HG03521 (cell line): ENCODE measurements at regions not wholly inside any gene's neighbourhood (a gene's known extent, or its start where the extent isn't known, plus 50 kb on each side); places are given as distances from the start of the nearest gene placed in this dataset.
"Not testable (repeated sequence)": the region's sequence is repeated elsewhere in the genome, so short reads cannot be mapped to it uniquely, and the experiment has no call there.

ENCODE experiments used
- ATAC-seq: cut with Tn5 transposase; IDR thresholded peaks from one replicate; pipeline ENCODE4 v1.9.1; 2021; ENCODE audit warnings: mild to moderate bottlenecking, moderate library complexity; ENCODE audit not compliant: unreplicated experiment

DNA sequence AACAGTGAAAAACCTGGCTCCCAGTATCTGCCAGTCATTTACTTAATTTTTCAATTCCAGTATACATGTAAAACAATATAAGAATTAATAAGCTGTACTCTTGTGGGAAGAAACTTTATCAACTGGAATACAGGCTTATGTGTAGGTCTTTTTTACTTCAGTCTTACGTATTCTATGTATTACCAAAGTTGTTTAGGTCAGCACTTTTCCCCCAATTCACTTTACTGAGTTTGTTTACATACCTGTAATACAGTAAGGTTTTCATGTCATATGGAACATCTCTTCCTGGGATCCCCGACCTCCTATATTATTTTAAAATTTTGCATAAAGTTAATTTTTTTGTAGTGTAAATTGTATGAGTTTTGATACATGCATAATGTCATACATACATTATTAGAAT lies 181.8 kb upstream of the OLFM3 start:
- ATAC-seq, result no peak

DNA sequence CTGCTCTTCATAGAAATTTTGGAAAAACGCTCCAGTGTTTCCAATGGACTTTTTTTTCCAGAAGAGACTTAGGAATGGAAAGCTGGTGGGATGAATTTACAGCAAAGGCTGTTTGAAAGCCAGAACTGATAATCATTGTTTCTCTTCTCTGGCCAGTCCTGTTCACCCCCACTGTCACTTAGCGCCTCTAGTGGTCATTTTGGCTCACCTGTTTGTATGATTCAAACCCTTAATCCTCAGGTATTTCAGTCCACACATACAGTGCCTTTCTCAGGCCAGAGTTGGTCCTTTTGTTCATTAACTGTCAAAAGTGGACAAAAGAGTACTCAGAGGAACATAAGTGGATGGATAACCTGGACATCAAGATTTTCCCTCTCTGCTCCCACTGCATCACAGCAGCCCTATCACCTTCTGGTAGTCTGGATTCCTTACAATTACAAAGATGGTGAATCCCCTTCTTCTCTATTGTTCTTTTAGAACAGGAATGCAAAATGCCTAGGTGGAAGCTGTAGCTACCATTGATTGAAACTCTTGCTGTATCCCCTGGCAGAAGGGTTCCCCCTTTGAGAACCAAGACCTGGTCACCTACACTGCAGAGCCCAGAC lies 177.6 kb upstream of the OLFM3 start:
- ATAC-seq, result peak; percentile 83

DNA sequence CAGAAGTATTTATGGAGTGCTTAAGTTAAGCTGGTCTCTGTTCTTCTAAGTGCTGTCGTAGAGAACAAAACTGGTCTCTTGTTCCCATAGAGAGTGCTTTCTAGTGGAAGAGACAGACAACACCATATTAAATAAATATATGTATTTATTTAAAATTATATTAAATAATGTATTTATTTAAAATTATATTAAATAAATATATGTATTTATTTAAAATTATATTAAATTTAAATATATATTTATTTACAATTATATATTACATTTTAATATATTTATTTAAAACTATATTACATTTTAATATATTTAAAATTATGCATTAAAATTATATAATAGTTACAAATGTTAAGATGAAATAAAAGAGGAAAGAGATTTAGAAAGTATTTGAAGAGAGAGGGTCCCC lies 175.5 kb upstream of the OLFM3 start:
- no peak for ATAC-seq

DNA sequence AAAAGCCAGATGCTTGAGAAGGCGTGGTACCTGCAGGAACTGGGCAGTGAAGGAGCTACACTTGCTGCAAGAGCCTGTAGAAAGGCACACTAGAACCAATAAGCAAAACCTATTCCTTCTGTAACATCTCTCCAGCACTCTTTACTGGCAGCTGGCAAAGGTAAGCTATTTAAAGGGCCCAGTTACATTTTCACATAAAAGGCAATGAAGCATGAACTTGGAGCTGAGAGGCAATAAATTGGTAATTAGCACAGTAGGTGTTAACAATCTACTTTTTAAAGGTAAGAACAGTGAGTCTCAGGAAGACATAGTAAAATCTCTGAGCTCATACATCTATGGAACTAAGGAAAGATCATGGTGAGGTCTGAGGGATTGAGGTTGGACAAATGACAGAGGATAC lies 167.1 kb upstream of the OLFM3 start:
- no peak for ATAC-seq

DNA sequence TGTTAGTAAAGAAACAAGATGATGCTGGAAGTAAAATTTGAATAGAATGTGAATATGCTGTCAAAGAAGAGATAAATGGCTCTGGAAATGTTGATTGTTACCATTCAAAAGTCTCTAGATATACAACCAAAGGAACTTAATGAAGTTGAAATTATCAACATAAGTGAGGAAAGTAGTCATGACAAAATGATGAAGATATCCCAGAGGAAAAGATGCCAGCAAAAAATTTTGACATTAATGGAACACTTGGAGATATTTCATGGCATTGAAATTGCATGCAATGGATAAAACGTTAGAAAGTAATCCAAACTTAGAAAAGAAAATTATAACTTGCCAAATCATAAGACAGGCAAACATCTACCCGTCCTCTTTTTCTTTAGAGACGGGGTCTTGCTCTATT lies 154.5 kb upstream of the OLFM3 start:
- no peak for ATAC-seq

DNA sequence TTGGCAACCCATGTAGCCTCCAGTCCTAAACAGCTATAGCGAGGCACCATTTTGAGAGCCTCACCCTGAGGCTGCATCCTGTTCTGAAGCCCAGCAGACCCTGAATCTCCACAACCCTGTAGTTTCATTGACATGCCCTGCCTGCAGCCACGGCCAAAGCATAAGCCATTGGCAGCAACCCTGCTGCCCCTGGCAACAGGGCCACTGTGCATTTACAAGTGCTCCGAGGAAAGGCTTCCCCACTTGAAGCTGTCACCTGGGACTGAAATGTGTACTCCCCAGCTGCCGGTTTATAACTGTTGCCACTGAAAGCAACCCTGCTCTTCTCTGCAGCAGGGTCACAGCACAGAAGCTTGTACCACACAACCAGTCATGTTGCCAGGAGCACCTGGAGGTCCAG lies 124.2 kb upstream of the OLFM3 start:
- no peak for ATAC-seq

DNA sequence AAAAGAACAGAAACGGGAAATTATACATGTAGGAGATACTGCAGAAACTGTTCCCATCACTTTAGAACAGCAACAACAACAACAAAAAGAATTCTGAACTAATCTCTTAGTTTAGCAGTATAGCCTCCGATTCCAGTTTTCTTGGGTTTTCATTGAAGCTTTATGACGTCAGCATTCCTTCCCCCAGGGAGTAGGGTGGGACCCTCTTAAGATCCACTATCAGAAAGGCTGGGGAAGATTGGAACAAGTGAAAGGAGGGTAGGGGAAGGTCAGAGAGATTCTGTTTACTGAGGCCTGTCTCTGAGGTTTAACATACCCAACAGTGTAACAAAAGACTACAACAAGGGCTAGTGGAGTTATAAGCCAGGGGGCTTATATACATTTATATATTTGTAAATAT lies 121.4 kb upstream of the OLFM3 start:
- ATAC-seq, result no peak

DNA sequence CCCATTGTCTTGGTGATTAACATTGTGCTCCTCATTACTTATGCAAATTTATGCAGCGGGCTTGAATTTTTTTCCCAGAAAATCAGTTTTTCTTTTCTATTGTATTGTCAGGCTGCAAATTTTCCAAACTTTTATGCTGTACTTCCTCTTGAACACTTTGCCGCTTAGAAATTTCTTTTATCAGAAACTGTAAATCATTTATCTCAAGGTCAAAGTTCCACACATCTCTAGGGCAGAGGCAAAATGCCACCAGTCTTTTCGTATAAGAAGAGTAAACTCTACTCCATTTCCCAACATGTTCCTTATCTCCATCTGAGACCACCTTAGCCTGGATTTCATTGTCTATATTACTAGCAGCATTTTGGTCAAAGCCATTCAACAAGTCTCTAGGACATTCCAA lies 113.9 kb upstream of the OLFM3 start:
- no peak for ATAC-seq

DNA sequence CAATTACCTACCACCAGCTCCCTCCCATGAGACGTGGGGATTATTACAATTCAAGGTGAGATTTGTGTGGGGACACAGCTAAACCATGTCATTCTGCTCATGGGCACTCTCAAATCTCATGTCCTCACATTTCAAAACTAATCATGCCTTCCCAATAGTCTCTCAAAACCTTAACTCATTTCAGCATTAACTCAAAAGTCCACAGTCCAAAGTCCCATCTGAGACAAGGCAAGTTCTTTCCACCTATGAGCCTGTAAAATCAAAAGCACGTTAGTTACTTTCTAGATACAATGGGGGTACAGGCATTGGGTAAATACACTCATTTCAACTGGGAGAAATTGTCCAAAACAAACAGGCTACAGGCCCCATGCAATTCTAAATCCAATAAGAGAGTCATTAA lies 112.8 kb upstream of the OLFM3 start:
- not testable (repeated sequence) for ATAC-seq

DNA sequence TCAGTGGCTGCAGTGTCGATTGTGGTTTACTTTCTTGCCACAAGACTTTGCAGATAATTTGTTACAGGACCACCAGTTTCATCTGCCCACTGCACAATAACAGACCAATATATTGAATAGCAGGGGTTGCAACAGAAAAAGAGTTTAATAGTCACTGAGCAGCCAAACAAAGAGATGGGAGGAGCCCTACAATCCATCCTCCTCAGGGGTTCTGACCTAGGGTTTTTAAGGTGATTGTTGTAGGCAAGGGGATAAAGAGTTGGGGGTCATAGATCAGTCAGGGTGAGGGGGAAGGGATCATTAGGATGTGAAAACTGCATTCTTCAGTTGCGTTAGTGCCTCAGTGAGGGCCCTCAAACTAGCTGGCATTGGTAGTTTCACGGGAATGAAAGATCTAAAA lies 110.7 kb upstream of the OLFM3 start:
- ATAC-seq, result no peak

DNA sequence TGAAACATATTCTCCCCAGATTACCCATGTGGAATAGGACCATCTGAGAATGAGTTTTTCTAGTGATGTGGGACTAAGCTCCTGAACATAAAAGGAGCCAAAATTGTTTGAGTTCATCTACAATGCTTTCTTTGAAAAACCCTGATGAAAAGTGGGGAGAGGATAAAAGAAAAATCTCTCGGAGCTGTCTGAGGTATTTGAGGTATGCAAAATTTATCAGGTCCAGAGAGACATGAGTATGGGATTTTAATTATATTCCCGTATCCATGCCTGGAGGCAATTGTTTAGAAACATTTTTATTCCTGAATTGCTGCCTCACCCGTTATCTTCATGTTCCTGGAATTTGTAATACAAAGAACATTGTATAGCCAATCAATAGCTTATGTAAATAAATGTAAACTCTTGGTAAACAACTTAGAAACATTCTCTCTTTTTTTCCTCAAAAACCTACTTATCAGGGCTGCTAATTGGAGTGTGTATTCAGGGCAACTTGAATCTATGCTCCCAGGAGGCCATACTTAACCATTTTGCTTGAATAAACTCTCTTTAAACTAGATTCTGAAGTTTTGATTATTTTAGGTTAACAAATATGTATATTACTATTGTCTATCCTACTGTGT lies 109.3 kb upstream of the OLFM3 start:
- ATAC-seq, result no peak

DNA sequence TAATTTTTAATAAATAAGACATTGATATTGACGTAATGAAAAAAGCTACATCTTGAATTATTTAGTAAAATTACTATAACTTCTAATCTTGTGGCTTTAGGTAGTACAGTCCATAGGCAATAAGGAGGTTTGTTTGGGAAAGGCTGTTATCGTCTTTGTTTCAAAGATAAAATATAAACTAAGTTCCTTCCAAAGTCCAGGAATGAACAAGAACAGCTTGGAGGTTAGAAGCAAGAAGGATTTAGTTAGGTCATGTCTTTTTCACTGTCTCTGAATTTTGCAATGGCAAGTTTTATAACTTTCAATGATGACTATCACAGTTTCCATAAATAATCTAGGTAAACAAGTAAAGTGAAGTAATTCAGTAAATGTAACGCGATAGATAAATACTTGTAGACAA lies 106.9 kb upstream of the OLFM3 start:
- ATAC-seq, result no peak

DNA sequence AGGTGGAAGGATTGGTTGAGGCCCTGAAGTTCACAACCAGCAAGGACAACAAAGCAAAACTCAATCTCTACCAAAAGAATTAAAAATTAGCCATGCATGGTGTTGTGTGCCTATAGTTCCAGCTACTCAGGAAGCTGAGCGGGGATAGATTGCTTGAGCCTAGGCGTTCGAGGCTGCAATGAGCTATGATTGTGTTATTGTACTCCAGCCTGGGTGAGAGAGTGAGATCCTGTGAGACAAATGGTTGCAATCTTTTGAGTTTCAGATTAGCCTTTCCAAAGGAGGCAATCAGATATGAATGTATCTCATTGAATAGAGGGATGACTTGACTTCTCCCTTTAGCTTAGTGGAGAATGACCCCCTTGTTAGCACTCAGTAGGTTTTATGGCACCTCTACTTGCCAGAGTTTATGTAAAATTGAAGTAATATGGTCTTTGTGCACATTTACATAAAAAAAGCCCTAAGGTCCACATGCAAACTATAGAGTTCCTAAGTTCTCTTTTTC lies 105.6 kb upstream of the OLFM3 start:
- ATAC-seq, result no peak

DNA sequence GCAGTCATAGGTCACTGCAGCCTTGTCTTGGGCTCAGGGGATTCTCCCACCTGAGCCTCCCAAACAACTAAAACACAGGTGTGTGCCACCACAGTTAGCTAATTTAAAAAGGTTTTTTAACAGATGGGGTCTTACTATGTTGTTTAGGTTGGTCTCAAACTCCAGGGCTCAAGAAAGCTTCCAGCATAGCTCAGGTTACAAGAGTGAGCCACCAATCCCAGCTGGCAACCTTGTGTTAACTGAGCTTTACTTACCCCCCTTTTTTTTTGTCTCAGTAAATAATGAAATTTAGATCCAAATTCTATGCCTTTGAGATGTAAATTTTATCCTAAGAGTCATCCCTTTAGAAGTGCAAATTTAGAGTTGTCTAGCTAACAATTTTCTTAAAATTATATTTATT lies 103.9 kb upstream of the OLFM3 start:
- no peak for ATAC-seq

DNA sequence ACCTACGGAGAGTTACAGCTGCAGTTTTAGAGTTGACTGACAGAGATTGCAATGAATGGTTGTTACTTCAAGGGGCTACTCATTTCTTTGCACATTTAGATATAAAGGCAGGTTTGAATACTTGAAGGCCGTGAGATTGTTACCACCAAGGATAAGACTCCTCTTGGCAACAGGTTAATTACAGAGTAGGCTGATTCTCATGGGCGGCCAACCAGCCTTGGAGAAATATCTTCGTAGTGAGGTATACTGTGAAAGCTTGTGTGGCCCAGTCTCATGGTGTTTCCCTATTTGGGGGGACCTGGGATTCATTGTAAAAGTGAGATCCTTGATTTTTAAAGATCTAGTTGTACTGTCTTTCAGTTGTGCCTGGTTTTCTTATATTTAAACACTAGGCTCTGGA lies 103.2 kb upstream of the OLFM3 start:
- no peak for ATAC-seq

DNA sequence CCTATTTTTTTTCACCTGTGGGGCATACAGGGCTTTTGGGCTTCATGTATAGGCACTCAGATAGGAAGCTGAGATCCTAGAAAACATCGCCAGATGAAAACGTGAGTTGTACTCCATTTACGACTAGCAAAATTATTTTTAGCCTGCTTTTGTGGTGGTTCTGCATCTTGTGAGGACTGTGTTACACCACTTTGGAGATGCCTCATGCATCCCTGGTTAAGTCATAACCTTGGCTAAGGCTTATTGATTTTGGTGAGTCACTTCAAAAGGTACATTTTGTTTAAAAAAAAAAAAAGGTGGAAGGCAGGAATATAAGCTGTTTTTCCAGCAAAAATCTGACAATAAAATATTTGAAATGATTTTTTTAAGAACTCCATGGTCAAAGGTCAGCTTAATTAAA lies 101.8 kb upstream of the OLFM3 start:
- ATAC-seq, result no peak

DNA sequence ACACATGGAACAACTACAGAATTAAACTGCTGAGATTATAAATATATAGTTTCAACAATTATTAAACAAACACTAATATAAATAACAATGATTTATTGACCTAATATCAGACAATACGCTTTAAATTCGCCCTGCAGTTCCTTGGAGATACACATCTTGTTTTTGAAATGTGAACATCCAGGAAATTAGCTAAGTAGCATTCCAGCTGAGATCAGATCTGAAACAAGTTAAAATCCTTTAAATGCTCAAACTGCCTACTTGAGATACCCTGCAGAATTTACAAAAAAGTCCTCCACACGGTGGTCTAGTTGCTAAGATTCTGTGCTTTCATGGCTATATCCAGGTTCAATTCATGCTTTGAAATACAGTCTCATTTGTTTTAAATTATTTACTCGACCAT lies 101.4 kb upstream of the OLFM3 start:
- ATAC-seq, result no peak

DNA sequence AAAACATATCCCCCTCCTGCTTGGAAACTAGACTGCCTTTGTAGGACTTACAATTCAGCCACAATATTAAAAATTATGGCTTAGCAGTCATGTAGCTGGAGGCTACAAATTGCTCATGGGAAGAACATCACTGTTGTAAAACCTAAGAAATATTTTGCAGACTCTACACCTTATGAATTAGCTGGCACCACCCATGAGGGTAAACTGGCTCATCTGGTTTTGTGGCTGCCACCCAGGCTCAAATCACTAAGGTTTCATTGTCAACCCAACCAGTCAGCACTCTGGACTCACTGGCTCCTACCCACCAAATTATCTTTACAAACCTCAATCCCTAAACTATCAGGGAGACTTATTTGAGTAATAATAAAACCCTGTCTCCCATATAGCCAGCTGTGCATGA lies 100.7 kb upstream of the OLFM3 start:
- no peak for ATAC-seq

DNA sequence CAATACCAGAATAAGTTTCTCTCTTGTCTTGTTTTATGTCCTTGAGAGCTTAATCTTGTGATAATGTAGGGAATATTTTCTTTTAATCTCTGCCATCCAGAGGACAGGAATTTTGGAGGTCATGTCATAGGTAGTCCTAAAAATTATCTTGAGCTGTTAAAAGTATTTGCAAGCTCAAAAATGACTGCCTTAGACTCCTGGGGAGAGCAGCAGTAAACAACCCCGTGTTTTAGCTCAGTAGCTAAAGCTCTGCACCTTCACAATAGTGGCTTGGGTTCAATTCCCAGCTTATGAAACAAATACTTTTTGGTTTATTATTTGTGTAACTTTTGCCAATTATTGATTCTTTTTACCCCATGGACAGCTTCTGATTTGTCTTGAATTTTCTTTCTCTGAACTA lies 99.4 kb upstream of the OLFM3 start:
- ATAC-seq, result no peak

DNA sequence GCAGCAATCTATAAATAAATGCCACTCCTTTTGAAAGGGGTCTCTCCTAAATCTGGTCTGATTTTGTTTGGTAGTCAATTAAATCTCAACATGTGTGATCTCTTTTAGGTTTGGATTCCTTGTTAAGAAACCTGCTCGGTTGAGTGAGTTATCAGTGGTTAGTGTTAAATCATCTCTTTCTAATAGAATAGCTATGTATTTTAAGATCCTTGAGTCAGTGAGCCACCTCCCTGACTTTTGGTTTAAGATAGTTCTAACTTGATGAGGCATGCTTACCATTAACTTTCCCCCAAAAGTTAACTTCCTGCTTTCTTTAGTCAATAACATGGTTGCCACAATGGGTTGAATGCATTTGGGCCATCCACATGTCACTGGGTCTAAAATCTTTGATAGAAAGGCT lies 93.1 kb upstream of the OLFM3 start:
- no peak for ATAC-seq

DNA sequence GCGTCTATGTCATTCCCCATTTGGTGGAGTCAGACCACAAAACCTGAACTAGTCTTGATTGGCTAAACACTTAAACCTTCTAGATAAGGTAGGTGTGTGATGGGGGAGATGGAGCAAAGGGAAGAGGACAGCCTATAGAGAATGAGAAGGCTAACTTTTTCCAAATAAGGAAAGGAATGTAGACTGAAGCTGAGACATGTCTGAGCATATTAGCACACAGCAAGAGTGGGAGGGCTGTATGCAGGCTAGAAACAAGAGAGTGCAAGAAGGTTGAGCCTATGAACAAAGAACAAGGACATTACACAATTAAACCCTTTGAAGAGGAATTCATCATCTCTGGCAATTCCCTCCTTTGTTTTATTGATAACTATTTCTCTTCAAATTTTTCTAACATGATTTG lies 89.2 kb upstream of the OLFM3 start:
- ATAC-seq, result no peak

DNA sequence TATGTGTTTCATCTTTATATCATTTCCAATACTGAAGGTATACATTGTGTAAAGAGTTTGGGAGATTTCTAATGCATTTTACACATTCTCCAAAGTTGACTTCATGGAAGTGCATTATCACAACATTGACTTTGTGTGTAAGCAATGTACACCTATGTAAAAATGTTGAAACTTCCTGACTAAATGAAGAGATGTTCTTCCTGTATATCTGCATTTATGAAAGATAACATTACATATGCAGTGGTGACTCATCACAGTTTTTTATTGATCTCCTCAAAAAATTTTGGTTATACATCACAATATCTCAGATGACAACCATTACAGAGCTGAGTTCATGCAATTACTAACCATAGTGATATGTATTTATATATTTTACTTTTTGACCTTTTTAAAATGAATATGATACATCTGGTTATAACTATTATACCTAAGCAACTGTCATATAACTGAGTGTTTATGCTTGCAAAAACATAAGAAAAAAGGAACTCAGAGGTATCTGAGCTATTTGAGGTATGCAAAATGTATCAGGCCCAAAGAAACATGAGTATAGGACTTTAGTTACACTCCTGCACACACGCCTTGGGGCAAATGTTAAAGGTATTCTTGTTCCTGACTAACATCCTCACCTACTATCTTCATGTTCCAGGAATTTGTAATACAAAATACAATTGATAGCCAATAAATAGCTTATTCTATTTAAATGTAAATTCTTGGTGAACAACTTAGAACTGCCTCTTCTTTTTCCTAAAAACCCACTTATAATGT lies 88.2 kb upstream of the OLFM3 start:
- ATAC-seq, result no peak
